GM12873 (cell line): ENCODE measurements at regions not wholly inside any gene's neighbourhood (a gene's known extent, or its start where the extent isn't known, plus 50 kb on each side); places are given as distances from the start of the nearest gene placed in this dataset.

ENCODE experiments used
- TF ChIP-seq, protein P1 (sequence below): IDR thresholded peaks from 2 replicates; pipeline ENCODE4 v1.5.1; 2012; ENCODE audit warnings: low read depth, mild to moderate bottlenecking, moderate library complexity, low read length, control low read depth; ENCODE audit not compliant: insufficient read depth; ENCODE audit errors: missing control alignments

- TF ChIP-seq, protein P1, sequence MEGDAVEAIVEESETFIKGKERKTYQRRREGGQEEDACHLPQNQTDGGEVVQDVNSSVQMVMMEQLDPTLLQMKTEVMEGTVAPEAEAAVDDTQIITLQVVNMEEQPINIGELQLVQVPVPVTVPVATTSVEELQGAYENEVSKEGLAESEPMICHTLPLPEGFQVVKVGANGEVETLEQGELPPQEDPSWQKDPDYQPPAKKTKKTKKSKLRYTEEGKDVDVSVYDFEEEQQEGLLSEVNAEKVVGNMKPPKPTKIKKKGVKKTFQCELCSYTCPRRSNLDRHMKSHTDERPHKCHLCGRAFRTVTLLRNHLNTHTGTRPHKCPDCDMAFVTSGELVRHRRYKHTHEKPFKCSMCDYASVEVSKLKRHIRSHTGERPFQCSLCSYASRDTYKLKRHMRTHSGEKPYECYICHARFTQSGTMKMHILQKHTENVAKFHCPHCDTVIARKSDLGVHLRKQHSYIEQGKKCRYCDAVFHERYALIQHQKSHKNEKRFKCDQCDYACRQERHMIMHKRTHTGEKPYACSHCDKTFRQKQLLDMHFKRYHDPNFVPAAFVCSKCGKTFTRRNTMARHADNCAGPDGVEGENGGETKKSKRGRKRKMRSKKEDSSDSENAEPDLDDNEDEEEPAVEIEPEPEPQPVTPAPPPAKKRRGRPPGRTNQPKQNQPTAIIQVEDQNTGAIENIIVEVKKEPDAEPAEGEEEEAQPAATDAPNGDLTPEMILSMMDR = no peak
These were observed 348.1 kb downstream of the CCDC85A start for GRCh38 chr2:56531668-56532420.

DNA sequence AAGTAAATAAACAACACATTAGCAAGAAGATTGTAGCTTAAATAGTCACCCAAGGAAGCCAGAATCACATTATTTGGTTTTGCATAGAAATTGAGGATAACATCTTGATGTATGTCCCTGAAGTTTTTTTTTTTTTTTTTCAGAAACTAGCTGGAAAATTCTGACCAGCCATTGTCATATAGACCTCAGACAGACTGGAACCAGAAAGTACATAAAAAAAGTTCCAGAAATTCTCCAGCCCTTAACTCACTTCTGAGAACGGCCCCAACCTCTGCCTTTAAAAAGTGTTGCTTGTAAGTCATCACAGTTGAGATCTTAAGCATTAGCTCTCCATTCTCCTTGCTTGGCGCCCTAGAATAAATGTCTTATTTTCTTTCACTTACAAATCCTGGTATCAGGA lies 350.5 kb downstream of the CCDC85A start:
- TF ChIP-seq, protein P1 = no peak

- TF ChIP-seq, protein P1 = no peak
These were observed 354.0 kb downstream of the CCDC85A start for GRCh38 chr2:56537756-56538155.

GRCh38 chr2:56539618-56540017 lies 355.8 kb downstream of the CCDC85A start:
- TF ChIP-seq, protein P1 = no peak

DNA sequence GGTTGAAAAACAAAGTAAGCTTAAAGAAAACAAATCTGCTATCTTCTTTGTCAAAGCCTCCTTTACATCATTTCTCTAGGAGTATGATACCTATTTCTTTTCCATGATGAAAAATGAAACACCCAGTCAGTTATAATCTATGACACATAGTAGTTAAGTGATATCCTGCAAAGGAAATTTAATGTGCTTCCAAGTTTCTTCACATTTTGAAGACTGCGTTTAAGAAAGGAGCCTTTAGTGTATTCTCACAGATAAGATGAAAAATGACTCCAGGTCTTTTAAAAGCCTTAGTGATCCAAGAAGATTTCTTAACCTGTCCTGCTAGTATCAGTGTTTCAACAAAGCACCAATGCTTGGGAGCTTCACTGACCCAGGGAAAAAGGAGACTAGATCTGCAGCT lies 356.7 kb downstream of the CCDC85A start:
- TF ChIP-seq, protein P1 = no peak

- TF ChIP-seq, protein P1 = no peak
These were observed 357.1 kb downstream of the CCDC85A start for GRCh38 chr2:56540916-56541315.

DNA sequence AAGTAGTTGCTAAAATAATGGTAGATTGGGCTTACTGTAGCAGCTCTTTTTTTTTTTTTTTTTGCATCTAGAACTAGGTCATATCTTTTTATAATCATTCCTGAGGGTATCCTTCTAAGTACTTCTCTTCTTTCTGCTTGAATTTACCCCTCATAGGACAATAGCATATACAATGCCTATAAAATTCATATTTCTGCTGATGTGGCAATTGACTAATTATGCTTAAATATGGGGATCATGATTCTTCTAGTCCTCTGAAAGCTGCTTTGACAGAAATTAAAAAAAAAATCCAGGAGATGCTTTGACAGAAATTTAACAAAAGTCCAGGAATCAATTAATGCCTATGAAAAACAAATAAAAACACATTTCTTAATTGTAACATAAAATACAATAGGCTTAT lies 358.4 kb downstream of the CCDC85A start:
- TF ChIP-seq, protein P1 = no peak
